OCI-LY1 (cell line): ENCODE measurements at regions not wholly inside any gene's neighbourhood (a gene's known extent, or its start where the extent isn't known, plus 50 kb on each side); places are given as distances from the start of the nearest gene placed in this dataset.

ENCODE experiments used
- H2AFZ ChIP-seq: fragments of 200-600 bp; sonication (generic), shearing (Covaris generic); 2 replicates; pipeline ENCODE4 v1.6.0; 2014; ENCODE audit warnings: antibody characterized with exemption, mild to moderate bottlenecking, low read length
- H3F3A ChIP-seq: fragments of 200-600 bp; sonication (generic), shearing (Covaris generic); 2 replicates; pipeline ENCODE4 v1.6.0; 2014; ENCODE audit warnings: mild to moderate bottlenecking, antibody characterized with exemption, low read length, moderate library complexity; ENCODE audit not compliant: insufficient read depth
- H3K27ac ChIP-seq: fragments of 200-600 bp; sonication (generic); 2 replicates; pipeline ENCODE4 v1.5.1; 2014; ENCODE audit warnings: low read length, mixed run types, mild to moderate bottlenecking, low read depth; ENCODE audit not compliant: poor library complexity, severe bottlenecking
- H3K27me3 ChIP-seq: fragments of 200-600 bp; sonication (generic); 2 replicates; pipeline ENCODE4 v1.6.0; 2014; ENCODE audit warnings: antibody characterized with exemption, mild to moderate bottlenecking, low read length, moderate library complexity; ENCODE audit not compliant: insufficient read depth
- H3K36me3 ChIP-seq: fragments of 200-600 bp; sonication (generic); 2 replicates; pipeline ENCODE4 v1.6.1; 2014; ENCODE audit warnings: mild to moderate bottlenecking, antibody characterized with exemption, low read length, moderate library complexity, mixed read lengths; ENCODE audit not compliant: insufficient read depth
- H3K4me1 ChIP-seq: fragments of 200-600 bp; sonication (generic); 2 replicates; pipeline ENCODE4 v1.5.1; 2014; ENCODE audit warnings: mild to moderate bottlenecking, low read length, moderate library complexity; ENCODE audit not compliant: insufficient read depth, severe bottlenecking
- H3K4me2 ChIP-seq: fragments of 200-600 bp; sonication (generic), shearing (Covaris generic); 2 replicates; pipeline ENCODE4 v1.6.1; 2014; ENCODE audit warnings: low read length
- H3K4me3 ChIP-seq: fragments of 200-600 bp; sonication (generic); 2 replicates; pipeline ENCODE4 v1.5.1; 2014; ENCODE audit warnings: low read length, low read depth, mild to moderate bottlenecking, mixed read lengths; ENCODE audit not compliant: poor library complexity, severe bottlenecking
- H3K79me2 ChIP-seq: fragments of 200-600 bp; shearing (Covaris generic); 2 replicates; pipeline ENCODE4 v1.6.1; 2016; ENCODE audit warnings: mixed run types, low read length, mixed read lengths; ENCODE audit not compliant: insufficient read depth
- H3K9ac ChIP-seq: fragments of 200-600 bp; sonication (generic), shearing (Covaris generic); 2 replicates; pipeline ENCODE4 v1.6.1; 2014; ENCODE audit warnings: mild to moderate bottlenecking, low read length, mixed read lengths
- H3K9me2 ChIP-seq: fragments of 200-600 bp; sonication (generic), shearing (Covaris generic); 2 replicates; pipeline ENCODE4 v1.6.1; 2014; ENCODE audit warnings: low read depth, mild to moderate bottlenecking, low read length, mixed read lengths
- H3K9me3 ChIP-seq: fragments of 200-600 bp; shearing (Covaris generic); 2 replicates; pipeline ENCODE4 v1.6.1; 2014; ENCODE audit warnings: low read length, mixed read lengths
- H4K20me1 ChIP-seq: fragments of 200-600 bp; sonication (generic), shearing (Covaris generic); 2 replicates; pipeline ENCODE4 v1.6.0; 2016; ENCODE audit warnings: mild to moderate bottlenecking, low read length; ENCODE audit not compliant: insufficient read depth
- CTCF ChIP-seq: fragments of 200-600 bp; sonication (generic), shearing (Covaris generic); IDR thresholded peaks from 2 replicates; pipeline ENCODE4 v1.5.1; 2017; ENCODE audit warnings: mild to moderate bottlenecking, antibody characterized with exemption, low read length, moderate library complexity, mixed read lengths
- EZH2 ChIP-seq: fragments of 200-600 bp; sonication (generic), shearing (Covaris generic); IDR thresholded peaks from 2 replicates; pipeline ENCODE4 v1.8.0; 2017; ENCODE audit warnings: borderline replicate concordance, mixed run types, mild to moderate bottlenecking, antibody characterized with exemption, low read length, moderate library complexity, mixed read lengths

DNA sequence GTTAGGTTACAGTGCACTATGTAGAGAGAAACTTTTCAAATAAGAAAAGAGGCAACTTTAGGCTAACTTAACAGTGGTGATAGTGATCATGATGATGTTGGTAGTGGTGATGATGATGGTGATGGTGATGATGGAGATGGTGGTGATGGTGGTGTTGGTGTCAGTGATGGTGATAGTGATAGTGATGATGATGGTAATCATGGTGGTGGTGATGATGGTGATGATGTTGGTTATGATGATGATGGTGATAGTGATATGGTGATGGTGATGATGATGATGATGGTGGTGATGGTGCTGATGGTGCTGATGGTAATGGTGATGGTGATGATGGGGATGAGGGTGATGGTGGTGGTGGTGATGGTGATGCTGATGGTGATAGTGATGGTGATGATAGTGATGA, 107.4 kb downstream of the DLL1 start:
- H3K9me3 ChIP-seq = no peaks in the 10 kb centered on the region
- no peak for TF ChIP-seq CTCF
- no peak for TF ChIP-seq EZH2
- H3K9me2 ChIP-seq = no peaks in the 10 kb centered on the region
- H3K27me3 ChIP-seq = no peaks in the 10 kb centered on the region
- H3K4me3 ChIP-seq = no peak overlapping the region
- H3K4me1 ChIP-seq = no peaks in the 10 kb centered on the region
- H2AFZ ChIP-seq = no peak overlapping the region
- no peak overlapping the region for H3K27ac ChIP-seq
- H3F3A ChIP-seq = no peaks in the 10 kb centered on the region
- no peaks in the 10 kb centered on the region for H4K20me1 ChIP-seq
- H3K4me2 ChIP-seq = no peak overlapping the region
- H3K9ac ChIP-seq = no peak overlapping the region
- no peaks in the 10 kb centered on the region for H3K36me3 ChIP-seq
- no peaks in the 10 kb centered on the region for H3K79me2 ChIP-seq

- H3K9me3 ChIP-seq = no peaks in the 10 kb centered on the region
- TF ChIP-seq CTCF (no peak), EZH2 (no peak)
- H3K4me3 ChIP-seq = no peak overlapping the region
- no peaks in the 10 kb centered on the region for H4K20me1 ChIP-seq
- H3K4me2 ChIP-seq = no peak overlapping the region
- no peaks in the 10 kb centered on the region for H3K36me3 ChIP-seq
- no peak overlapping the region for H3K9ac ChIP-seq
- H3K27ac ChIP-seq = no peak overlapping the region
- H3K4me1 ChIP-seq = no peaks in the 10 kb centered on the region
- no peaks in the 10 kb centered on the region for H3K27me3 ChIP-seq
- no peaks in the 10 kb centered on the region for H3K9me2 ChIP-seq
- H3F3A ChIP-seq = no peaks in the 10 kb centered on the region
- H2AFZ ChIP-seq = no peak overlapping the region
- no peaks in the 10 kb centered on the region for H3K79me2 ChIP-seq
These were observed 108.1 kb downstream of the DLL1 start for GRCh38 chr6:170182781-170183120.

- Histone ChIP-seq H3K36me3 (no peaks in the 10 kb centered on the region), H2AFZ (no peak overlapping the region), H4K20me1 (no peaks in the 10 kb centered on the region), H3F3A (no peaks in the 10 kb centered on the region), H3K4me2 (no peak overlapping the region), H3K79me2 (no peaks in the 10 kb centered on the region), H3K9me2 (no peaks in the 10 kb centered on the region), H3K4me3 (no peak overlapping the region), H3K9me3 (no peaks in the 10 kb centered on the region), H3K27ac (no peak overlapping the region), H3K4me1 (no peaks in the 10 kb centered on the region), H3K27me3 (no peaks in the 10 kb centered on the region), H3K9ac (no peak overlapping the region)
- TF ChIP-seq CTCF = no peak
- no peak for TF ChIP-seq EZH2
These were observed 108.6 kb downstream of the DLL1 start for GRCh38 chr6:170182093-170182780.
